Esophagus squamous epithelium (tissue), 4 donors: ENCODE measurements at regions not wholly inside any gene's neighbourhood (a gene's known extent, or its start where the extent isn't known, plus 50 kb on each side); places are given as distances from the start of the nearest gene placed in this dataset.

ENCODE experiments used
- POLR2A ChIP-seq, 4 donors: fragments of 450-650 bp; IDR thresholded peaks; one replicate each; pipeline ENCODE4 v1.6.1; 2017; ENCODE audit warnings: antibody characterized with exemption in 4 of 4, mild to moderate bottlenecking in 4 of 4, moderate library complexity in 3 of 4
- TF ChIP-seq, protein P1 (sequence below), 6 experiments: fragments of 450-650 bp in 4 of 6; fragments of 200-600 bp in 2 of 6; sonication (generic) in 2 of 6; IDR thresholded peaks; one replicate each; pipeline ENCODE4 v1.5.1; 2016 to 2019; ENCODE audit warnings: antibody characterized with exemption in 6 of 6, mild to moderate bottlenecking in 4 of 6, moderate library complexity in 4 of 6

DNA sequence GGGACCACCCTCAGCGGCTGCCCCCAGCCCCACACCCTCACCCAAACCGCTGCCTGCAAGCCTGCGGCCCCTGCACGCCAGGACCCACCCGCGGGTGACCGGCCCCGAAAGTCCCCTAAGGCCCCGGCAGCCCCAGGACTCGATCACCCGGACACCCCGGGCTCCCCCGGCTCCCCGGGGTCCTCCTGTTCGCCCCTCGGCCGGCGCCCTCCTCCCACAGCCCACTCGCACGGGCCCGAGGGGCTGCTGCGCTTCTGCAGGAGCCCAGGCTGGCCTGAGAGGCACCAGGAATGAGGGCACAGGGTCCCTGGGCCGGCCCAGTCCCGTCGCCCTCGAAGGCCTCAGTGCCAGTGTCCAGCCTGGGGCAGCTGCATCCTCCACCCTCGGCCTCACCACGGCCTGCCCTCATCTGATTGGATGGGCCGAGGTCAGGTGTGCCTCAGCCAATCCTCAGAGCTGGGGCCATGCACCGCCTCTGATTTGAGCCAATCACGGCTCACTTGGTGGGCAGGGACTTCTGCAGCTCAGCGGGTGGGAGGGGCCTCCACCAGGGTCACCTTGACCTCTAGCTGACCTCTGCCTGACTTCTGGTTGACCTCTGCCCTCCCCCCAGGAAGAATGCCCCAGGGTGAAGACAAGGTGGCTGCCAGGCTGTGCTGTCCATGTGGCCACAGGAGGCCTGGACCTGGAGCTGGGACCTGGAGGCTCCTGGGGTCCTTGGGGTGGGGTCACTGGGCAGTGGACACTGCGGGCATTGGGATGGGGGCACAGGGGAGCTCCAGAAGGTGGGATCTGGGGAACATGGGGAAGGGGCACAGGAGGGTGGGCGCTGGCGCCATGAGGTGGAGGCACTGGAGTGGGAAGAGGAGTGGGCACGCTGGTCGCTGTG lies 97.6 kb upstream of the NKX1-1 start:
- TF ChIP-seq, protein P1, sequence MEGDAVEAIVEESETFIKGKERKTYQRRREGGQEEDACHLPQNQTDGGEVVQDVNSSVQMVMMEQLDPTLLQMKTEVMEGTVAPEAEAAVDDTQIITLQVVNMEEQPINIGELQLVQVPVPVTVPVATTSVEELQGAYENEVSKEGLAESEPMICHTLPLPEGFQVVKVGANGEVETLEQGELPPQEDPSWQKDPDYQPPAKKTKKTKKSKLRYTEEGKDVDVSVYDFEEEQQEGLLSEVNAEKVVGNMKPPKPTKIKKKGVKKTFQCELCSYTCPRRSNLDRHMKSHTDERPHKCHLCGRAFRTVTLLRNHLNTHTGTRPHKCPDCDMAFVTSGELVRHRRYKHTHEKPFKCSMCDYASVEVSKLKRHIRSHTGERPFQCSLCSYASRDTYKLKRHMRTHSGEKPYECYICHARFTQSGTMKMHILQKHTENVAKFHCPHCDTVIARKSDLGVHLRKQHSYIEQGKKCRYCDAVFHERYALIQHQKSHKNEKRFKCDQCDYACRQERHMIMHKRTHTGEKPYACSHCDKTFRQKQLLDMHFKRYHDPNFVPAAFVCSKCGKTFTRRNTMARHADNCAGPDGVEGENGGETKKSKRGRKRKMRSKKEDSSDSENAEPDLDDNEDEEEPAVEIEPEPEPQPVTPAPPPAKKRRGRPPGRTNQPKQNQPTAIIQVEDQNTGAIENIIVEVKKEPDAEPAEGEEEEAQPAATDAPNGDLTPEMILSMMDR (IDR thresholded peaks at IDR 0.05): no peak
- TF ChIP-seq POLR2A (IDR thresholded peaks at IDR 0.05): no peak
